NK-92 treated with Interleukin-12 subunit alpha and Interleukin-12 subunit beta, amount 100 ng/mL, for 24 hours (cell line): ENCODE measurements at regions not wholly inside any gene's neighbourhood (a gene's known extent, or its start where the extent isn't known, plus 50 kb on each side); places are given as distances from the start of the nearest gene placed in this dataset.

Experiments used
- DNase-seq: peaks from one replicate; lab custom pipeline; 2025; lab: John Stamatoyannopoulos, UW

- DNase-seq, result no peak
Observed at GRCh38 chr16:6932871-6933385, 399.7 kb upstream of the RBFOX1 start.

DNA sequence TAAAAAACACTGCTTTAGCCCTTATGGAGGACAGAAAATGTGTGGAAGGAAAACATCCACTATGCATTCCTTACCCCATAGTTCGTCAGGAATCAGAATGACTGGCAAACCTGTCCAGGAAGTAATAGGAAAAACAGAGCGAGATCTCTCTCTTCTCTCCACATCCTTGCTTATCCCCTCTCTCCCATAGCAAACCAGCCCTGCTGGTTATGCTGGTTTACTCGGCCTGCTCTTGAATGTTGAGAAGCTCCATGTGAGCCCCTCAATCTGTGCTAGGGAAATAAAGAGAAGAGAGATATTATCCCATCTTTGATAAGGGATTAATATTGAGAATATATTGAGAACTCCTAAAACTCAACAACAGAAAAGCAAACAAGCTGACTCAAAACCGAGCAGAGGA is 402.8 kb upstream of the RBFOX1 start:
- DNase-seq, result no peak

GRCh38 chr16:6926762-6927161 is 405.9 kb upstream of the RBFOX1 start:
- no peak for DNase-seq

- DNase-seq, result no peak
Observed at GRCh38 chr16:6926341-6926740, 406.3 kb upstream of the RBFOX1 start.

DNA sequence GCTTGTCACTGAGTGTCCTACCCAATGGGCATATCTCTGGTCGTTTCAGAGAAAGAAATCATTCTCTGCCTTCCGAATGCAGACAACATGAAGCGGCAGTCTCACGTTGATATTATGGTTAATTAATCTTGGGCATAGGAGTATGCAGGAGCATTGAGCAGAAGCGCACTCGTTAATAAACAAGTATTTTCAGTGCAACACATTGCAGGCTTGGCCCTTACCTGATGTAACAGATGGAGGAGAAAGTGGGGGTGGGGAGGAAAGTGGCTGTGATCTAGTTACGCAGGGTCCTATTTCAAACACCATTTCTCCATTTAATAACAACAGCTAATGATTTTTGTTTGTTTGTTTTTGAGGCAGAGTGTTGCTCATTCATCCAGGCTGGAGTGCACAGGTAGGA is 414.0 kb upstream of the RBFOX1 start:
- no peak for DNase-seq

- DNase-seq, result no peak
Observed at GRCh38 chr16:6916946-6917345, 415.7 kb upstream of the RBFOX1 start.

DNA sequence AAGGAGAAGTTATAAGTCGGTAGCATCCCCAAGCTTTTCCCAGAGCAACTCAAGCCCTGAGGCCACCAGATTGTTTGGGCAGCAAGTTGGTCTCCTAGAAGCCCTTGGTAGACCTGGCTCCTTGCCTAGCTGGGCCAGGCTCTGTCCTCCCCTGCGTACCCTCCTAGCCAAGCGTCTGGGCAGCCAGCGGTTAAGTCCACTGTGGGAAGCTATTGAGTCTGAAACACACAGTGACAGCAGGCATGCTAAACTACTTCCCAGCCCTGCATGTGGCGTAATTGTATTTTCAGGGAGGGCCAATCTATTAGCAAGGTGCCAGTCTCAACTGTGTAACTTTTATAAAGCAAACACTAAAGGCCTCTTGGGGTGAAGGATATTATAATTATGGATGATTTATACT is 419.1 kb upstream of the RBFOX1 start:
- DNase-seq, result no peak

- DNase-seq, result no peak
Observed at GRCh38 chr16:6910301-6910700, 422.3 kb upstream of the RBFOX1 start.

DNA sequence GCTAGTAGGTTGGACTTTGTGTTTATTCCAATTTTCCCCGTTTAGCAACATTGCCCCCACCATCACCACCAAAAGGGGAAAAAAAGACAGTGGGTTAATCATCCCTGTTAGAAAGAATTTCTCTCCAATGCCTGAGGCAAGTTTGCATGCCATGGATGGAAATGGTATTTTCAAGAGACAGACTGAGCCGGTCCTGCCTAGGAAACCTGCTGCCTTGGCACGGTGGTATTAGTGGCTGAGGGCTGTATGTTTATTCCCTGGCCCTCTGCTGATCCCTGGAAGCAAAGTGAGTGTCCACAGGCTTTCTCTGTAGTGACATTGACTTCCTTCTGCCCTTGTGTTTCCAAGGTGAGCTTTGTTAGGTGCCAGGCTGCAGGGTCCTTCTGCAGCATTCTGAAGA is 427.0 kb upstream of the RBFOX1 start:
- DNase-seq, result no peak

DNA sequence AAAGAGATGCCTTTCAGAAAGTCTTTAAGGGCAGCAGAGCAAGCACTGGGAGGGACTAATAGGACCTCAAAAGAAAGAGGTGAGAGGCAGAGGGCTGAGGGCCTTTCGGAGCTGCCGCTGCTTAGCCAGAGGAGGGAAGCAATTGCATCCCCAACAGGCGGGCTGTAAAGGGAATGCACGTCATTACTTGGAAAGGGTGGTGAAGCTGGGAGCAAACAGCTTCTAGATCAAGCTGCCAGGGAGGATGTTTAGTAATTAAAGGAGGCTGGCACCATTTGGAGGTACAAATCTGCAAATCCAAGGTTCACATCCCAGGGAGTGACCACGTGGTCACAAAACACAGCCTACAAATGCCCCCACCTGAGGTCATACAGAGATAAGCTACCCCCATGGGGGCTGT is 429.0 kb upstream of the RBFOX1 start:
- DNase-seq, result no peak

GRCh38 chr16:6898896-6899295 is 433.7 kb upstream of the RBFOX1 start:
- DNase-seq, result no peak

DNA sequence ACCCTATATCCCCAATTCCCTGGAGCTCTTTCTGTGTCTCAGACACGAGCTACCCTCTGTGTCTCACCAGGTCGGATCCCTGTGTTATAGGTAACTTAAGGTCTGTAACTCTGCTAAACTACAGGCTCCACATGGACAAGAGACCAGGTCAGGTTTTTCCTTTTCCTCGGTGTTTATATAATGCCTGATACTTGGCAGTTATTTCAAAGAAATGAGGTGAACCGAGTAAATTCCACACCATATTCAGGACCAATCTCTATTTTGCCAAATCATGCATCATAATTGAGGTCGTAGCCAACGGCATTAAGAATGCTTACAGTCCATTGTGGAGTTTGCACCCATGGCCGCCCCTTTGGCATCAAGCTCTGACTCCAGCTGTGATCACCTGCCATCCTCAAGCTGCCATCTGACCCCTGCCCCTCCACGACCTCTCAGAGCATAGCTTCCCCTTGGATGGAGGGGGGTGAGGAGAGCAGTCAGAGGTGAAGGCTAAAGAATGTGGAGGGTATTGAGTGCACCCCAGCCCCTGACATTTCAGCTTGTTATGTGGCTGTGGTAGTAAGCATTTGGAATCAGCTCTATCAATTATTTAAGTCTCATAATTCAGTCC is 434.7 kb upstream of the RBFOX1 start:
- DNase-seq, result no peak

DNA sequence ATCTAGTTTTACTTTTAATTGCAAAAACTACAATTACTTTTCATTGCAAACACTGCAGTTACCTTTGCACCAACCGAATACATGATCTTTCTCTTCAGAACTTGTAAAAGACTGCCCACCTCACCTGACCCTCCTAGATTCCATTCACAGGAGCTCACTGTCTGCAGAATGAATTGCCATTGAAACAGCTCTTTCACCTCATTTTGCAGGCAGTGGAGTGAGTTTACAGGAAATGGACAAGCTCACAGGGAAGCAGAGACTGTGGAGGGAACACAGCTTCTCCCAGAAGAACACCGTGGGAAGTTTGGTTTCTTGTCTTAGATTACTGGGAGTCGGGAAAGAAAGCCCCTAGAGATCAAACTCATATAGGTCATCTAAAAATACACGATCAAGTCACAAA is 439.7 kb upstream of the RBFOX1 start:
- DNase-seq, result no peak

GRCh38 chr16:6891496-6891895 is 441.1 kb upstream of the RBFOX1 start:
- DNase-seq, result no peak

DNA sequence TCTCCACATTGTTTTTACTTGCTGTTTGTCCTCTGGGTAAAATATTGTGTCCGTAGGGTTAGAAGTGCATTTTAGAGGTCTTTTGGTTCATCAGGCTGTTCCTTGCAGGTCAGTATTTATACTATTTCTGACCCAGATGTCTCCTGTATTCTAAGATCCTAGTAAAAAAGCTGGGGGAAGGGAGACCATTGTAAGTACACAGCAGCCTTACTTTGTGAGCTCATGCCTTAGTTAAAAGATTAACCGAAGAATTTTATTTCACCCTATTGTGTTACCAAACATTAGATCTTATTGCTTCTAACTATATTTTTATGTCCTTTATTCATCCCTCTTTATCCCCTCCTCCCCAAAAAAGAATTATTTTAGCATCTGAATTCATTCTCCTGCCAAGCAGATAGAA is 444.1 kb upstream of the RBFOX1 start:
- no peak for DNase-seq

DNA sequence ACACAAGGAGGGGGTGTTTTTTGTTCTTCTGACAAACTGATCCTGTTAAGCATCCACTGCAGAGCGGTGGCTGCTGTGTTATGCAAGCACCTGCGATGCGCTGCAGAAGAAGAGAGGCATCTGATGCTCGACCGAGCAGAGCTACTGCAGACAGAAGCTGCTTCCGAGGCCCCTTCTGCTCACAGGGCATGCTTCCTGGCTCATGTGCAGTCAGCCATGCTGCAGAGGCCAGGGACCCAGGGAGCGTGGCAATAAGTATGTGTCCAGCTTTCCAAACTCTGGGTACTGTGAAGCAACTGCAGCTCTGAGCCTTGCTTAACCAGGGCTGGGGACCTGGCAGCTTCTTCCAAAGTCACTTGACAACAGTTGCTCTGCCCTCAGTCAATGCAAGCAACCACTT is 448.6 kb upstream of the RBFOX1 start:
- no peak for DNase-seq

DNA sequence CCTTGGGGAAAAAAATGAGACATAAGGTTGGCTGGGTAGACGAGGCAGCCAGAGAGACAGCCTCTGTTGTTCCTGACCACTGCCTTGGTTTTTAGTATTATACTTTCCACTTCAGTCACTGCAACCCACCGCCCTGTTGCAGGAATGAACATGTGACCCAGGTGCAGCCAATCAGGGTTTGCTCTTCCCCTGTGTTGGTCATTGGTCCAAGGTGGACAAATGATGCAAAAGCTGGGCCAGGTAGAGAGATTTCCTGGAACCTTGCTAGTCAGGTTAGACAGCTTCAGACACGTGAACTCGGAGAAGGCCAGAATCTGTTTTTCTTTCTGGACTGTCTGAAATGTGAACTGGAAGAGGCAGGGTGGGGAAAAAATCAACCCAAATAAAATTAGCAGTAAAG is 452.4 kb upstream of the RBFOX1 start:
- no peak for DNase-seq

- DNase-seq, result no peak
Observed at GRCh38 chr16:6864671-6865070, 468.0 kb upstream of the RBFOX1 start.

DNA sequence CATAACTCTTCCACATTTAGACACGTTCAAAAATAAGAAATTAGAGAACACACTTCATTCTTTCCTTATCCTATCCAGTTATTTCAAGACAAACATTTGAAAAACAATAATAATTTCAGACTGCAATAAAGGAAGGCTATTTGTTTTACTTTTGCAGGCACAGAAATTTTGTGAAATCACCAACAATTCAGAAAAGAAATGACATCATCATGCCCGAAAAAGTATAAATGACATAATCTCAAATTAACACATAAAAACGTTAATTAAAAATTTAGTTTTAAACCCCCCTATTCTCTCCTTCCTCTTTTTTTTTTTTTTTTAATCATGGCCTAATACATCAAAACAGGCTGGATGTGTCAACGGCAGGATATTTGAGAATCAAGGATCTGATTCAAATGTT is 468.4 kb upstream of the RBFOX1 start:
- DNase-seq, result no peak

GRCh38 chr16:6863135-6863534 is 469.5 kb upstream of the RBFOX1 start:
- no peak for DNase-seq

GRCh38 chr16:6861815-6862477 is 470.7 kb upstream of the RBFOX1 start:
- DNase-seq, result no peak

- DNase-seq, result no peak
Observed at GRCh38 chr16:6861135-6861814, 471.4 kb upstream of the RBFOX1 start.

DNA sequence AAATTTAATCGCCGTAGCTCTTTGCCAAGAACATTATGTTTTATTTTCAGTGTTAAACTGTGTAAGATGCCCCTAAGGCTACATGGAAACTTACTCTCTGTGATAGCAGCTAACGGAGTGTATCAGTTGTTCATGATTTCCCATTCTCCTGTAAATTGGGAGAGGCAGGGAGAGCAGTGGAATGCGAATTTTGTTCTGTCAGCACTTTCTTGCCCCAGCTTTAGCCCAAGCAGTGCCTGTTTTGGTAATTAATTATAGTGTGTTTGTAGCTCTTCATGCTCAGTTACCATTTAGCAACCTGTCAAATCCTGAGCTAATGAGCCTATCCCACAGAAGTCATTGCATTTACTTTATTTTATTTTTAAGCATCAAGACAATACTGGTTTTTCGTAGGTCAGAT is 475.1 kb upstream of the RBFOX1 start:
- no peak for DNase-seq
